ENCODE measurements at regions not wholly inside any gene's neighbourhood (a gene's known extent, or its start where the extent isn't known, plus 50 kb on each side); places are given as distances from the start of the nearest gene placed in this dataset.

DNA sequence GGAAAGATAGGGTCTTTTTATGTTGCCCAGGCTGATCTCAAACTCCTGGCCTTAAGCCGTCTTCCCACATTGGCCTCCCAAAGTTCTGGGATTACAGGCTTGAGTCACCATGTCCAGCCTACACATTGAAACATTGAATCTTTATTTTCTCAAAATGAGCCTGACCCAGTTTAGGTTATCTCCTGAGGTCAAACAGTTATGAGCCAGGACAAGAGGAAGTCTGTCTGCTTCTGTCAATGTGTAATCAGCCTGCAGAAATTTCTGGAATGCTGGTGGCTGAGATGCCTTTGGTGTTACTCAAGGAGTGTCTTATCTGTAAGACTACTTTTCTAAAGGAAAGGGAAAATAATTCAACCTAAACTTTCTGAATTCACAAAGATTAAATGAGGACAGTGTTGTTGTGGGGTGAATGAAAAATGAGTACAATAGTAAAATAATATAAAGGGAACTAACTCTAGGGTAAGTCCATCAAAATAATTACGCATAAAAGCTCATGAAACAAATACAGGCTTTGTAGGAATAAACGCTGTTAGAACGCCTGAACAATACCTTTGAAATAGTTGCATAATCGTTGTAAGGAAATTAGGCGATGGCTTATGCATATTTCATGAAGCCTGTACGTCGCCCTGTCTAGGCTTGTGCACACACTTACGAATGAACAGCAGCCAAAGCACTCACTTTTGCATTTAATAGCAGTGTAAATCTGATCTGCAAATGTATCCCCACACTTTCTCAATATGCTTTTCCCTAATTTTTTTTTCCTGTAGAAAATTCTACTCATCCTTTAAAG lies 260.8 kb downstream of the RDH14 start:
- FAIRE-seq (no peak), DNase-seq (ENCODE audit: insufficient read length) (no peak)
- no peak for TF ChIP-seq TAF1 (IDR thresholded peaks at IDR 0.05; ENCODE audit: borderline replicate concordance, low read depth, low read length)
- TF ChIP-seq POLR2A (IDR thresholded peaks at IDR 0.05; ENCODE audit: low read depth, low read length) = no peak
- no peak for TF ChIP-seq POLR2AphosphoS5 (IDR thresholded peaks at IDR 0.05; ENCODE audit: low read depth, low read length)

DNA sequence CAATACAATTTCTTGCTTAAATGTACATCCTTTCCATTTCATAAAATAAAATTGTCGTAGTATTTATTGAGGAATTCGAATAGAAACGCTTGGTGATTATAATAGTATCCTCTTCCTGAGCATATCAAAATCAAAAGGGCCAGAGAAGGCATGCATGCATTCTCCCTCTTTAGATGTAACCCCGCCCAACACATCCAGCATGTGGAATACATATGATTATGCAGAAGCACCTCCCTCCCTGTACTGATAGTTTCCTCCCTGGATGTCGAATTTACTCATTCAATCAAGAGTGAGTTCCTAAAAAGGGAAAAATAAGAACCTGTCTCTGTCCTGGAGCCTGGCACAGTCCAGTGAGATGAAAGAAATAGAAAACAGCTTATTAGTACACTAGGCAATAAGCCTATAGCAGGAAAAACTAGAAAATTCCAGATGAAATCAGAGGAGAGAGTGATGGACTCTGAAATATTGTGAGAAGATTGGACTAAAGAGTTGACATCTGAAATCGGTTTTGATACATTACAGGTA lies 262.9 kb downstream of the RDH14 start:
- FAIRE-seq = no peak
- TF ChIP-seq POLR2A (IDR thresholded peaks at IDR 0.05; ENCODE audit: low read depth, low read length) = no peak
- TF ChIP-seq POLR2AphosphoS5 (IDR thresholded peaks at IDR 0.05; ENCODE audit: low read depth, low read length) = no peak
- TF ChIP-seq TAF1 (IDR thresholded peaks at IDR 0.05; ENCODE audit: borderline replicate concordance, low read depth, low read length) = no peak
- no peak for DNase-seq (ENCODE audit: insufficient read length)

DNA sequence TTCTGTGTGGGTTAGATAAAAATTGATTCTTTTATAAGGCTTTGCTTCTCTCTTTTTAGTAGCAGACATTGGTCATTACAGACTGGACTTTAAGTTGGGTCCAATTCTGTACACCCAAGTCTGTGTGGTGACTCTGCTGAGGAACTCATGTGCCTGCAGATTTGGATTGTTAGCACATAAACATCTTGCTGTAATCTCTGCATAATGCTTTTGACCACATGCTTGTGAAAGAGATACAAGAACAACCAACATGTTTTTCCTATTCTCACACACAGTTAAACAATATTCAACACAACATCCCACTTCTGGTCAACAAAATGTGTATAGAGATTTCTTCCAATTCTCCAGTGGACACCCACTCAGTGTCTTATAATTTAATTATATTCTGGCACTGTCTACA lies 270.1 kb downstream of the RDH14 start:
- no peak for FAIRE-seq
- DNase-seq (ENCODE audit: insufficient read length) = no peak
- TF ChIP-seq POLR2AphosphoS5 (IDR thresholded peaks at IDR 0.05; ENCODE audit: low read depth, low read length) = no peak
- TF ChIP-seq TAF1 (IDR thresholded peaks at IDR 0.05; ENCODE audit: borderline replicate concordance, low read depth, low read length) = no peak
- TF ChIP-seq POLR2A (IDR thresholded peaks at IDR 0.05; ENCODE audit: low read depth, low read length) = no peak

DNA sequence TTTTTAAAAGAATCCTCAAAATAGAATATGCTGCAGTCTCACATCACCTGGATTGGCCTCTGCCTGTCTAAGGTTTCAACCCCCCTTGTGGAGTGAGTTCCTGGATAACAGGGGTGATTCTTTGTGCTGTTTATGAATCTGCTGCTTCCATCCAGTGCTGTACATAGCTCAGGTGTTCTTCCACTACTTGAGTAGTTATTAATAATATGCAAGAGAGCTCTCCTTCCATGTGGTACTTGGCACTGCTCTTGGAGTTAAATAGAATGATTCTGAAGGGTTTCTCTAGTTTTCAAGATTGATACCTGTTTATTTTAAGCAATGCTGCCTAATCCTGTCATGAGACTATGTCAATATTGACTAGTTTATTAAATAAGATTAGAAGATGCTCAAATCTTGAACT lies 273.6 kb downstream of the RDH14 start:
- no peak for FAIRE-seq
- no peak for DNase-seq (ENCODE audit: insufficient read length)
- TF ChIP-seq POLR2AphosphoS5 (IDR thresholded peaks at IDR 0.05; ENCODE audit: low read depth, low read length) = no peak
- no peak for TF ChIP-seq TAF1 (IDR thresholded peaks at IDR 0.05; ENCODE audit: borderline replicate concordance, low read depth, low read length)
- TF ChIP-seq POLR2A (IDR thresholded peaks at IDR 0.05; ENCODE audit: low read depth, low read length) = no peak

DNA sequence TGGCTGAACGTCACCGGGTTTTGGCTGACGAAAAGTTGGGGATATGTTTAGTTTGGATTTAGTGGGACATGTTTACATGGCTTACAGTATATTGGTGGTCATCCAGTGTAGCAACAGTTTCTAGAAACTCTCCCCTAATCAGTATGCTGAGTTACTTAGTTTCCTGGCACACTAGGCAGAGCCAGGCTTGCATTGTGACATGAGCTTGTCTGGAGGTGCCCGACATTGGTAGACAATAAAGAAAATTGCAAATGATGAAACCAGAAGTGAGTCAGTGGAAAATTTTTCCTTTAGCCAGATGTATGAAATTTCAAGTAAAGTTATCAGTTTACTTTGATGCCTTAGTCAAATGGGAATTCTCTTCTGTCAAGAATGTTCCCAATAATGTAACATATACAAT lies 276.1 kb downstream of the RDH14 start:
- DNase-seq (ENCODE audit: insufficient read length) (no peak), FAIRE-seq (no peak)
- no peak for TF ChIP-seq TAF1 (IDR thresholded peaks at IDR 0.05; ENCODE audit: borderline replicate concordance, low read depth, low read length)
- no peak for TF ChIP-seq POLR2A (IDR thresholded peaks at IDR 0.05; ENCODE audit: low read depth, low read length)
- no peak for TF ChIP-seq POLR2AphosphoS5 (IDR thresholded peaks at IDR 0.05; ENCODE audit: low read depth, low read length)

DNA sequence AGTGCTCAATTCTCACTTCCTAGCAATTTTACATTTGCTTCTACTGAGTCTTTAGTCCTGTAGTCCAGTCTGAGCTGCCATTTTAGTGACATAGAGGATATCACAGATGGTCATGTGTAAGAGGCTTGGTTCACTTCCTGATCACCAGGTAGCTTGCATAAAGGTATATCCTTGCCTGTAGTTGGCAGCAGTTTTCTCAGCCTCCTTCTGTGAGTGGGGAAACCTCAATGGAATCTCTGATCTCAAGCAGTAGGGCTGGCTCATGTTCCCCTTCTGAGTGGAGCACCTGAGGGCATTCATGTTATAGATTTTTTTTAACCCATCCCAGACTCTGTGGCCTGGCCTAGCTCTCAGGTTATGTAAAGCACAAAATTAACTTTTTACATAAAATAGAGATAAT lies 278.4 kb downstream of the RDH14 start:
- FAIRE-seq = no peak
- no peak for TF ChIP-seq POLR2A (IDR thresholded peaks at IDR 0.05; ENCODE audit: low read depth, low read length)
- TF ChIP-seq TAF1 (IDR thresholded peaks at IDR 0.05; ENCODE audit: borderline replicate concordance, low read depth, low read length) = no peak
- no peak for TF ChIP-seq POLR2AphosphoS5 (IDR thresholded peaks at IDR 0.05; ENCODE audit: low read depth, low read length)
- DNase-seq (ENCODE audit: insufficient read length) = no peak

DNA sequence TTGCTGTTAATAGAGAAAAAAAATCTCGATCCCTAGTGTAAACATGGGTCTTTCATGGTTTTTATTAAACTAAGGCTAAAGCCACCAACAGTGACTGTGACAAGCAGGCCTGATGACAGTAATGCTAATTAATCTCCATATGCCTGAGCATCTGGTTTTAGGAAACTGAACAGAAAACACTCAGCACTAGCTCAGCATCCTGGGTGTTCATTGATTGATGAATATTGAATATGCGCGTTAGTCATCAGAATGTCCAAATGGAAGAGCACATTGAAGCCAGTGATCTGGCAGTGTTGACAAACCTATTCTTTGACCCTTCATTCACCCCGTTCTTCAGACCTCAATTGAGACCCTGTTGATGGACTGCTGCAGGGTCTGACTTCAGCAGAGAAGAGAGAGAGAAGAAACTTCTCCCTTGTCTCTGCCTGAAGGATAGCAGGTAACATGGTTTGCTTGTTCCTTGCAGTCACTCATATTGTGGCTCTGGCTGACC lies 283.8 kb downstream of the RDH14 start:
- TF ChIP-seq POLR2AphosphoS5 (IDR thresholded peaks at IDR 0.05; ENCODE audit: low read depth, low read length) = no peak
- no peak for TF ChIP-seq TAF1 (IDR thresholded peaks at IDR 0.05; ENCODE audit: borderline replicate concordance, low read depth, low read length)
- FAIRE-seq (no peak), DNase-seq (ENCODE audit: insufficient read length) (no peak)

- DNase-seq (ENCODE audit: insufficient read length) (no peak), FAIRE-seq (no peak)
- TF ChIP-seq POLR2AphosphoS5 (IDR thresholded peaks at IDR 0.05; ENCODE audit: low read depth, low read length) (no peak), POLR2A (IDR thresholded peaks at IDR 0.05; ENCODE audit: low read depth, low read length) (no peak), TAF1 (IDR thresholded peaks at IDR 0.05; ENCODE audit: borderline replicate concordance, low read depth, low read length) (no peak)
These were observed 287.2 kb downstream of the RDH14 start for GRCh38 chr2:18273205-18273604.

DNA sequence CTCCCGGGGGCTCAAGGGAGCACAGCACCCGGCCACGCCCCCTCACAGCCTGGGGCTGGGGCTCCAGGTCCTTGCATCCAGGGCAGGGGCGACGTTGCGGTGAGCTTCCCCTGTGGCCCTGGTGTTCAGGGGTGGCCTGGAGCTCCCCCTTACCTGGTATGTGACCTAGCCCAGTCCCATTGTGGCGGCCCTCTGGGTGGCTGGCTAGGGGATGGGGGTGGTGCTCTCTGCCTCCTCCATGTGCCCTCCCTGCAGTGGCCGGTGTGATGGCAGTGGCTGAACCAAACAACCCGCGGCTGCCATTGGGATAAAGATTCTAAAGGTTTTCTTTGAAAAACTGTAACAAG lies 288.3 kb downstream of the RDH14 start:
- DNase-seq (ENCODE audit: insufficient read length) (no peak), FAIRE-seq (no peak)
- TF ChIP-seq POLR2AphosphoS5 (IDR thresholded peaks at IDR 0.05; ENCODE audit: low read depth, low read length) = no peak
- no peak for TF ChIP-seq POLR2A (IDR thresholded peaks at IDR 0.05; ENCODE audit: low read depth, low read length)
- no peak for TF ChIP-seq TAF1 (IDR thresholded peaks at IDR 0.05; ENCODE audit: borderline replicate concordance, low read depth, low read length)

DNA sequence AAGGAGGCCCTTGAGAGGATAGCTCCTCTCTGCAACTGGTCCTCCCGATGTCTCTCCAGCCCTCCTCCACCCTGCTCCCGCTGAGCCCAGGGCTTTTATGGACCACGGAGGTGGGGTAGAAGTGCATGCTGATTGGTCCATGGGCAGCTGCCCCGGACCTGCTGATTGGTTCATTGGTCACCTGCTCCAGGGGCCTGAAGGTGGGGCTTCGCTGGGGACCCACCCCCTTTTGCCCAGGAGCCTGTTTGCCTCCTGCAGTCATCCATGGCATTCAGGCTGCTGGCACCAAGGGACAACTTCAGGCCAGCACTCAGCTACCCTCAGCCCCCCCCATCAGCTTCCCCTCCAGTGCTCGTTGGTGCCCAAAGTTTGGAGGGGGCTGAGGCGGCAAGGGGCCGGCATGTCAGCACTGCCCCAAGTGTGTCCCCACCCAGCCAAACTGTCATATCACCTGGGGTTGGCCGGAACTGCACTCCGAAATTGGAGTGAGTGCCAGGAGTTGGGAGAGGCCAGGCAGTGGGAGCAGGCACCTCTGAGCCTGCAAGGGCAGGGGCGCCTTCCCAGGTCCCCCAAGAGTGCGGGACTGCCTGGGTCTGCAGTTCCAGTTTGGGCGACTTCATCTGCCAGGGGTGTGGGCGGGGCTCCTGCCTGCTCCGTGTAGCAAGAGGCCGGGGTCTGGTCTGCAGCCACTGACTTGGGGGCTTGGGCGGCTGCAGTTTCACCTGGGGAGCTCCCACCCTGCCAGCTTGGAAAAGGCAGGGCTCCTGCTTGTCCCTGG lies 288.9 kb downstream of the RDH14 start:
- DNase-seq (ENCODE audit: insufficient read length) = no peak
- TF ChIP-seq POLR2A (IDR thresholded peaks at IDR 0.05; ENCODE audit: low read depth, low read length) (no peak), POLR2AphosphoS5 (IDR thresholded peaks at IDR 0.05; ENCODE audit: low read depth, low read length) (no peak), TAF1 (IDR thresholded peaks at IDR 0.05; ENCODE audit: borderline replicate concordance, low read depth, low read length) (no peak)
- no peak for FAIRE-seq

DNA sequence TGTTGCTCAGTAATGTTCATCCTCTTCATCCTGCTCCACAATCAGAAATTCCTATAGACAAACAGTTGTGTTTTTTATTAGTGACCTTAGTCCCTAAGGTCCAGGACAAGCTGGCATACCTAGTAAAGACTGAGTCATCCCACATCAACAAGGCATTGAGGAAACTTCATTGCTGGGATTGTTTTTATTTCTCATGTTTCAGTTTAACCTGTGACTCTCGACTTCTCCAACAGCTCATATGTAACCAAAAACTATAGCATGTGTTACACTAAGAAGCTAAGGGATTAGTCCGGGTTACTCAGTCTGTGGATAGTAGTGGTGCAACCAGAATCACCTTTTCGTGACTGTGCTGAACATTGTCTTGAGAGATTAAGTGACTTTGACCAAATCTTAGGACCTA lies 292.1 kb downstream of the RDH14 start:
- TF ChIP-seq POLR2AphosphoS5 (IDR thresholded peaks at IDR 0.05; ENCODE audit: low read depth, low read length) (no peak), POLR2A (IDR thresholded peaks at IDR 0.05; ENCODE audit: low read depth, low read length) (no peak), TAF1 (IDR thresholded peaks at IDR 0.05; ENCODE audit: borderline replicate concordance, low read depth, low read length) (no peak)
- DNase-seq (ENCODE audit: insufficient read length) (no peak), FAIRE-seq (no peak)
